ENCODE measurements at regions not wholly inside any gene's neighbourhood (a gene's known extent, or its start where the extent isn't known, plus 50 kb on each side); places are given as distances from the start of the nearest gene placed in this dataset.

DNA sequence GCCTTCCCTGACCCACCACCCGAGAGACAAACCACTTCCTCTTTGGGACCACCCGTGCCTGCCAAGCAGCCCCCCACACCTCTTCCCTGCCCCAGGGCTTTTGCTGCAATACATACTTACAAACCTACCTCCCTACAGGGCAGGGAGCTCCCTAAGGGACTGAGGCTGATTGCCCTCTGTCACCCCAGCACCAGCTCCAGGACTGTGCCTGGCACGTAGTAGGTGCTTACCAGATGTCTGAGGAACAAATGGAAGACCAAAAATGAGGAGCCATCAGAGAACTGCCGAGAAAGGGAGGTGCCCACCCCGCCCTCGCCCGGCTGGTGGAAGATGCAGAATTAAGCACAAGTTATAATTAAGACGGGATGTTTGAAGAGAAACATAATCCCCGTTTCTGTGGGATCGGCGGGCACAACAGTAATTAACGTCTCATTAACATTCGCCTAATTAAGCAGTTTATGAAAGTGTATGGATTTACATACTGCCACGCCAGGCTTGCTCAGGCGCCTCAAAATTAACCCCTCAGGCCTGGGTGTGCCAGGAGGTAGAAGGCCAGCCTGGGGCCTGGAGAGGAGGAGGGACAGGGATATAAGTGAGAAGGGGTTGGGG, 130.1 kb upstream of the LINGO1 start:
- TF ChIP-seq CTCF (IDR thresholded peaks at IDR 0.05; ENCODE audit: control extremely low read depth in 1 of 3, insufficient read depth in 1 of 3, low read depth in 1 of 3, low read length in 3 of 3) (no peak), POLR2A (IDR thresholded peaks at IDR 0.05; ENCODE audit: control extremely low read depth in 1 of 2, low read depth in 2 of 2, low read length in 2 of 2) (no peak), RFX5 (IDR thresholded peaks at IDR 0.05; ENCODE audit: borderline replicate concordance, low read depth, low read length) (no peak), JUND (IDR thresholded peaks at IDR 0.05; ENCODE audit: low read length) (no peak), ZNF274 (IDR thresholded peaks at IDR 0.05; ENCODE audit: borderline replicate concordance, extremely low read depth, low read length) (no peak), EZH2 (IDR thresholded peaks at IDR 0.05; ENCODE audit: low read depth, low read length, severe bottlenecking) (no peak), SIRT6 (IDR thresholded peaks at IDR 0.05; ENCODE audit: low read length) (no peak), TAF1 (IDR thresholded peaks at IDR 0.05; ENCODE audit: low read depth, low read length) (no peak), EP300 (IDR thresholded peaks at IDR 0.05; ENCODE audit: borderline replicate concordance in 1 of 2, low read depth in 2 of 2, low read length in 2 of 2) (no peak), SIN3A (conservative IDR thresholded peaks at IDR 0.05 in 1 of 2, IDR thresholded peaks at IDR 0.05 in 1 of 2; ENCODE audit: low read depth in 1 of 2, low read length in 2 of 2) (no peak), CREB1 (IDR thresholded peaks at IDR 0.05) (no peak)

Data from H1 (cell line).